H9 (cell line): ENCODE measurements at regions not wholly inside any gene's neighbourhood (a gene's known extent, or its start where the extent isn't known, plus 50 kb on each side); places are given as distances from the start of the nearest gene placed in this dataset.

Source experiments
- DNase-seq: peaks from one replicate; pipeline ENCODE4 v3.0.0-alpha.2; 2017
- H2AFZ ChIP-seq: one replicate; pipeline ENCODE4 v1.6.1; 2013; ENCODE audit warnings: mild to moderate bottlenecking, low read length, control low read depth, moderate library complexity
- H2AK5ac ChIP-seq: 2 replicates; pipeline ENCODE4 v1.6.1; 2013; ENCODE audit warnings: low read length, control low read depth, mixed read lengths; ENCODE audit not compliant: insufficient read length
- H2BK120ac ChIP-seq: one replicate; pipeline ENCODE4 v1.6.1; 2013; ENCODE audit warnings: low read depth, mild to moderate bottlenecking, low read length, control low read depth, inconsistent platforms; ENCODE audit not compliant: poor library complexity, severe bottlenecking
- H2BK12ac ChIP-seq: 2 replicates; pipeline ENCODE4 v1.6.1; 2013; ENCODE audit warnings: low read length, control low read depth, mixed read lengths, low read depth; ENCODE audit not compliant: insufficient read length
- H2BK15ac ChIP-seq: 2 replicates; pipeline ENCODE4 v1.6.1; 2013; ENCODE audit warnings: low read depth, low read length, control low read depth
- H2BK20ac ChIP-seq: one replicate; pipeline ENCODE4 v1.6.1; 2013; ENCODE audit warnings: low read depth, mild to moderate bottlenecking, low read length, control low read depth, inconsistent platforms; ENCODE audit not compliant: poor library complexity, severe bottlenecking
- H2BK5ac ChIP-seq: 2 replicates; pipeline ENCODE4 v1.6.1; 2013; ENCODE audit warnings: low read length, control low read depth, mixed read lengths; ENCODE audit not compliant: insufficient read length
- H3K14ac ChIP-seq: 2 replicates; pipeline ENCODE4 v1.6.1; 2013; ENCODE audit warnings: low read length, control low read depth; ENCODE audit not compliant: insufficient read depth
- H3K18ac ChIP-seq: 2 replicates; pipeline ENCODE4 v1.6.1; 2013; ENCODE audit warnings: low read depth, mild to moderate bottlenecking, mixed read lengths, low read length, control low read depth; ENCODE audit not compliant: insufficient read length
- H3K23ac ChIP-seq: 2 replicates; pipeline ENCODE4 v1.6.1; 2013; ENCODE audit warnings: low read length, control low read depth, mixed read lengths, low read depth; ENCODE audit not compliant: insufficient read length
- H3K23me2 ChIP-seq: 2 replicates; pipeline ENCODE4 v1.6.1; 2013; ENCODE audit warnings: low read depth, mild to moderate bottlenecking, mixed read lengths, low read length, control low read depth; ENCODE audit not compliant: insufficient read length, poor library complexity, severe bottlenecking
- H3K27ac ChIP-seq: 2 replicates; pipeline ENCODE4 v1.5.1; 2013; ENCODE audit warnings: low read length, control low read depth, mixed read lengths, low read depth; ENCODE audit not compliant: insufficient read length
- H3K27me3 ChIP-seq: 2 replicates; pipeline ENCODE4 v1.6.1; 2013; ENCODE audit warnings: low read length, control low read depth, inconsistent platforms; ENCODE audit not compliant: insufficient read depth
- H3K4ac ChIP-seq: 2 replicates; pipeline ENCODE4 v1.6.1; 2013; ENCODE audit warnings: low read depth, mild to moderate bottlenecking, control low read depth, inconsistent platforms, low read length, moderate library complexity
- H3K4me1 ChIP-seq: 2 replicates; pipeline ENCODE4 v1.6.1; 2013; ENCODE audit warnings: low read length, control low read depth, inconsistent platforms; ENCODE audit not compliant: insufficient read depth
- H3K4me2 ChIP-seq: 2 replicates; pipeline ENCODE4 v1.6.1; 2013; ENCODE audit warnings: low read length, control low read depth, mixed read lengths; ENCODE audit not compliant: insufficient read length, insufficient read depth
- H3K56ac ChIP-seq: 2 replicates; pipeline ENCODE4 v1.6.1; 2013; ENCODE audit warnings: low read depth, mild to moderate bottlenecking, mixed read lengths, low read length, control low read depth; ENCODE audit not compliant: insufficient read length
- H3K79me1 ChIP-seq: 2 replicates; pipeline ENCODE4 v1.6.1; 2013; ENCODE audit warnings: low read depth, mild to moderate bottlenecking, moderate library complexity, low read length, control low read depth, inconsistent platforms; ENCODE audit not compliant: insufficient read depth, poor library complexity, severe bottlenecking
- H3K79me2 ChIP-seq: 2 replicates; pipeline ENCODE4 v1.6.1; 2013; ENCODE audit warnings: low read length, control low read depth, inconsistent platforms; ENCODE audit not compliant: insufficient read depth
- H3K9ac ChIP-seq: 2 replicates; pipeline ENCODE4 v1.6.1; 2013; ENCODE audit warnings: low read length, control low read depth, mixed read lengths; ENCODE audit not compliant: insufficient read length; ENCODE audit errors: extremely low read depth
- H3K9me3 ChIP-seq: one replicate; pipeline ENCODE4 v1.6.1; 2013; ENCODE audit warnings: low read depth, low read length, inconsistent platforms; ENCODE audit not compliant: control insufficient read depth
- H3T11ph ChIP-seq: one replicate; pipeline ENCODE4 v1.6.1; 2013; ENCODE audit warnings: mild to moderate bottlenecking, low read length, control low read depth, inconsistent platforms
- H4K20me1 ChIP-seq: one replicate; pipeline ENCODE4 v1.6.1; 2013; ENCODE audit not compliant: control insufficient read depth, insufficient read length, insufficient read depth
- H4K5ac ChIP-seq: 2 replicates; pipeline ENCODE4 v1.6.1; 2013; ENCODE audit warnings: low read depth, mild to moderate bottlenecking, mixed read lengths, low read length, control low read depth; ENCODE audit not compliant: insufficient read length
- H4K8ac ChIP-seq: replicated peaks from 2 replicates; pipeline ENCODE4 v1.6.1; 2013; ENCODE audit warnings: low read length, control low read depth, mixed read lengths, low read depth; ENCODE audit not compliant: insufficient read length
- H4K91ac ChIP-seq: 2 replicates; pipeline ENCODE4 v1.6.1; 2013; ENCODE audit warnings: low read depth, mild to moderate bottlenecking, moderate library complexity, mixed read lengths, low read length, control low read depth; ENCODE audit not compliant: insufficient read length
- H3K27ac Mint-ChIP-seq, 3 experiments: 2 replicates in 2 of 3; 3 replicates in 1 of 3; pipeline ENCODE4 v1.8.0; 2020 to 2021; ENCODE audit warnings: mixed read lengths in 3 of 3, mild to moderate bottlenecking in 1 of 3, moderate library complexity in 1 of 3
- H3K27me3 Mint-ChIP-seq: 2 replicates; pipeline ENCODE4 v1.8.0; 2021; ENCODE audit warnings: low read depth, mild to moderate bottlenecking, moderate library complexity, mixed read lengths
- H3K36me3 Mint-ChIP-seq, 3 experiments: 2 replicates in 2 of 3; 3 replicates in 1 of 3; pipeline ENCODE4 v1.8.0; 2020 to 2021; ENCODE audit warnings: low read depth in 3 of 3, mixed read lengths in 3 of 3; ENCODE audit not compliant: insufficient read depth in 1 of 3
- H3K4me1 Mint-ChIP-seq, 2 experiments: 2 replicates each; pipeline ENCODE4 v1.8.0; 2020; ENCODE audit warnings: mixed read lengths in 2 of 2
- H3K4me3 Mint-ChIP-seq, 2 experiments: 2 replicates in 1 of 2; 3 replicates in 1 of 2; pipeline ENCODE4 v1.8.0; 2020 to 2021; ENCODE audit warnings: mild to moderate bottlenecking in 2 of 2, mixed read lengths in 2 of 2, moderate library complexity in 1 of 2
- H3K9me3 Mint-ChIP-seq, 2 experiments: 2 replicates in 1 of 2; 3 replicates in 1 of 2; pipeline ENCODE4 v1.8.0; 2020; ENCODE audit warnings: mild to moderate bottlenecking in 2 of 2, mixed read lengths in 2 of 2, moderate library complexity in 1 of 2
- WGBS: extraction: QIAGEN DNeasy Blood & Tissue Kit; methylation state at CpG from one replicate; pipeline ENCODE4 v1.1.7; 2013; ENCODE audit warnings: missing lambda C conversion rate, low lambda C conversion rate, mixed read lengths; ENCODE audit not compliant: insufficient read length; ENCODE audit errors: extremely low coverage; 5-methylcytosine and 5-hydroxymethylcytosine counted together
- TF ChIP-seq, protein P1 (sequence below): fragments of 200-600 bp; sonication (generic); conservative IDR thresholded peaks from 3 replicates; pipeline ENCODE4 v1.8.0; 2021; ENCODE audit warnings: antibody characterized with exemption, mild to moderate bottlenecking

DNA sequence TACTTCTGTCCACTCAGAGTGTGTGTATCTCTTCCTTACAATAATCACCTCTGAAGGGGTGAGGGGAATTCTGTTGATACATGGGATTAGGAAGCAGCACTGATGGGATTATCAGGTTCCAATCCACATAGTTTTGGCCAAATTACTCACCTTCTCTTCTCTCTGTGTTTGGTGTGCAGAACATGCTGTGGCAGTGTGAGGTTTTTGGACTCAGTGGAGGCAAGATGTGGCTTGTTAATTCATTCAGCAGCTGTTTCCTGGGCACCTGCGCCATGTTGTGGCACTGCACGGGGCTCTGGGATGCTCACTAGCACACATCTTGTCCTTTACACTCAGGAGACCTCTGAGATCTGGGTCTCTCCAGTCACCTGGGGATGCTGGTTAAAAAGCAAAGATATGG, 350.3 kb upstream of the HS6ST1 start:
- Histone ChIP-seq H3K9me3 (no peaks in the 10 kb centered on the region), H4K20me1 (no peaks in the 10 kb centered on the region), H3K23me2 (no peaks in the 10 kb centered on the region), H3K14ac (no peak overlapping the region), H3K79me2 (no peaks in the 10 kb centered on the region), H3K4ac (no peak overlapping the region), H2AFZ (no peak overlapping the region), H2BK15ac (no peak overlapping the region), H3K27me3 (no peaks in the 10 kb centered on the region), H4K91ac (no peak overlapping the region), H3K4me1 (peaks cover 2% of the 10 kb centered on the region; the same call in 1 of the 2 replicates), H3T11ph (no peak overlapping the region), H3K79me1 (no peaks in the 10 kb centered on the region), H2AK5ac (no peak overlapping the region), H3K9ac (no peak overlapping the region), H4K5ac (no peak overlapping the region), H2BK12ac (no peak overlapping the region), H3K56ac (no peak overlapping the region), H2BK5ac (no peak overlapping the region), H3K27ac (no peak overlapping the region), H2BK120ac (no peak overlapping the region), H3K4me2 (no peak overlapping the region), H2BK20ac (no peak overlapping the region), H3K18ac (no peak overlapping the region), H3K23ac (no peak overlapping the region), H4K8ac (no peak overlapping the region)
- DNase-seq = no peak
- H3K9me3 Mint-ChIP-seq = peaks cover 8 to 14% of the 10 kb centered on the region in 2 experiments; a peak in 4 of 5 replicates
- no CpG with 5 or more reads among the region's 2 CpGs for WGBS
- H3K4me1 Mint-ChIP-seq = peaks cover 8 to 9% of the 10 kb centered on the region in 2 experiments
- H3K4me3 Mint-ChIP-seq = no peak overlapping the region
- TF ChIP-seq, protein P1, sequence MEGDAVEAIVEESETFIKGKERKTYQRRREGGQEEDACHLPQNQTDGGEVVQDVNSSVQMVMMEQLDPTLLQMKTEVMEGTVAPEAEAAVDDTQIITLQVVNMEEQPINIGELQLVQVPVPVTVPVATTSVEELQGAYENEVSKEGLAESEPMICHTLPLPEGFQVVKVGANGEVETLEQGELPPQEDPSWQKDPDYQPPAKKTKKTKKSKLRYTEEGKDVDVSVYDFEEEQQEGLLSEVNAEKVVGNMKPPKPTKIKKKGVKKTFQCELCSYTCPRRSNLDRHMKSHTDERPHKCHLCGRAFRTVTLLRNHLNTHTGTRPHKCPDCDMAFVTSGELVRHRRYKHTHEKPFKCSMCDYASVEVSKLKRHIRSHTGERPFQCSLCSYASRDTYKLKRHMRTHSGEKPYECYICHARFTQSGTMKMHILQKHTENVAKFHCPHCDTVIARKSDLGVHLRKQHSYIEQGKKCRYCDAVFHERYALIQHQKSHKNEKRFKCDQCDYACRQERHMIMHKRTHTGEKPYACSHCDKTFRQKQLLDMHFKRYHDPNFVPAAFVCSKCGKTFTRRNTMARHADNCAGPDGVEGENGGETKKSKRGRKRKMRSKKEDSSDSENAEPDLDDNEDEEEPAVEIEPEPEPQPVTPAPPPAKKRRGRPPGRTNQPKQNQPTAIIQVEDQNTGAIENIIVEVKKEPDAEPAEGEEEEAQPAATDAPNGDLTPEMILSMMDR = no peak
- no peak overlapping the region for H3K27ac Mint-ChIP-seq
- peaks cover 2 to 17% (median 8%) of the 10 kb centered on the region in 3 experiments; a peak in 4 of 7 replicates for H3K36me3 Mint-ChIP-seq
- H3K27me3 Mint-ChIP-seq = peaks cover 4% of the 10 kb centered on the region
